HG02938 (cell line): ENCODE measurements at regions not wholly inside any gene's neighbourhood (a gene's known extent, or its start where the extent isn't known, plus 50 kb on each side); places are given as distances from the start of the nearest gene placed in this dataset.

Experiments
- ATAC-seq: cut with Tn5 transposase; IDR thresholded peaks from one replicate; pipeline ENCODE4 v1.9.1; 2021; ENCODE audit warnings: mild to moderate bottlenecking, moderate library complexity; ENCODE audit not compliant: unreplicated experiment

GRCh38 chr14:96637521-96637920, 135.3 kb downstream of the PAPOLA start:
- no peak for ATAC-seq

GRCh38 chr14:96638041-96638855, 136.1 kb downstream of the PAPOLA start:
- no peak for ATAC-seq

- ATAC-seq: no peak
Observed at GRCh38 chr14:96639550-96639949, 137.4 kb downstream of the PAPOLA start.

- ATAC-seq: no peak
Observed at GRCh38 chr14:96648506-96649326, 146.5 kb downstream of the PAPOLA start.

GRCh38 chr14:96649327-96649601, 147.1 kb downstream of the PAPOLA start:
- ATAC-seq: no peak

- no peak for ATAC-seq
Observed at GRCh38 chr14:96653597-96653996, 143.6 kb upstream of the VRK1 start.

GRCh38 chr14:96658611-96659010, 138.6 kb upstream of the VRK1 start:
- ATAC-seq: no peak

- ATAC-seq: no peak
Observed at GRCh38 chr14:96660123-96660522, 137.1 kb upstream of the VRK1 start.

GRCh38 chr14:96660667-96661066, 136.5 kb upstream of the VRK1 start:
- no peak for ATAC-seq

- ATAC-seq: no peak
Observed at GRCh38 chr14:96661244-96661969, 135.8 kb upstream of the VRK1 start.

- ATAC-seq: no peak
Observed at GRCh38 chr14:96662116-96662970, 134.8 kb upstream of the VRK1 start.

GRCh38 chr14:96663076-96663475, 134.1 kb upstream of the VRK1 start:
- no peak for ATAC-seq

- ATAC-seq: no peak
Observed at GRCh38 chr14:96663491-96664067, 133.6 kb upstream of the VRK1 start.

GRCh38 chr14:96666088-96666487, 131.1 kb upstream of the VRK1 start:
- ATAC-seq: no peak

GRCh38 chr14:96670391-96670790, 126.8 kb upstream of the VRK1 start:
- no peak for ATAC-seq

- ATAC-seq: no peak
Observed at GRCh38 chr14:96671218-96671617, 126.0 kb upstream of the VRK1 start.

- no peak for ATAC-seq
Observed at GRCh38 chr14:96673706-96674105, 123.5 kb upstream of the VRK1 start.

- no peak for ATAC-seq
Observed at GRCh38 chr14:96674121-96674520, 123.1 kb upstream of the VRK1 start.

GRCh38 chr14:96676166-96676565, 121.0 kb upstream of the VRK1 start:
- ATAC-seq: no peak

GRCh38 chr14:96681829-96682228, 115.4 kb upstream of the VRK1 start:
- no peak for ATAC-seq
